Right renal pelvis (tissue), 4 donors: ENCODE measurements at regions not wholly inside any gene's neighbourhood (a gene's known extent, or its start where the extent isn't known, plus 50 kb on each side); places are given as distances from the start of the nearest gene placed in this dataset.
"Not testable (repeated sequence)": the region's sequence is repeated elsewhere in the genome, so short reads cannot be mapped to it uniquely, and the experiment has no call there.

ENCODE experiments used
- DNase-seq, 4 donors: peaks; one replicate each; pipeline ENCODE4 v3.0.0-alpha.2; 2013; ENCODE audit warnings: low read depth in 4 of 4, low spot score in 3 of 4, missing footprints in 1 of 4

- no peak for DNase-seq
Observed at GRCh38 chr12:111123390-111123789, 203.0 kb upstream of the MYL2 start.

- peak in 3 of 4 donors; percentile 28 to 55 (median 49) for DNase-seq
Observed at GRCh38 chr12:111122458-111122878, 202.1 kb upstream of the MYL2 start.

- no peak for DNase-seq
Observed at GRCh38 chr12:111121840-111122239, 201.5 kb upstream of the MYL2 start.

GRCh38 chr12:111120578-111120977 is 200.2 kb upstream of the MYL2 start:
- DNase-seq = no peak

- DNase-seq = no peak
Observed at GRCh38 chr12:111117017-111117416, 196.6 kb upstream of the MYL2 start.

GRCh38 chr12:111113313-111113712 is 192.9 kb upstream of the MYL2 start:
- DNase-seq = not testable (repeated sequence)

- DNase-seq = no peak
Observed at GRCh38 chr12:111112311-111113098, 192.1 kb upstream of the MYL2 start.

- DNase-seq = no peak
Observed at GRCh38 chr12:111111681-111112080, 191.3 kb upstream of the MYL2 start.

- no peak for DNase-seq
Observed at GRCh38 chr12:111110556-111110955, 190.2 kb upstream of the MYL2 start.

- no peak for DNase-seq
Observed at GRCh38 chr12:111108726-111109125, 188.3 kb upstream of the MYL2 start.

- DNase-seq = no peak
Observed at GRCh38 chr12:111107392-111108178, 187.2 kb upstream of the MYL2 start.

- DNase-seq = no peak
Observed at GRCh38 chr12:111105294-111105693, 184.9 kb upstream of the MYL2 start.

GRCh38 chr12:111103583-111103982 is 183.2 kb upstream of the MYL2 start:
- no peak for DNase-seq

- no peak for DNase-seq
Observed at GRCh38 chr12:111102102-111102739, 181.8 kb upstream of the MYL2 start.

- DNase-seq = no peak
Observed at GRCh38 chr12:111101003-111101402, 180.6 kb upstream of the MYL2 start.

- no peak for DNase-seq
Observed at GRCh38 chr12:111100554-111100953, 180.2 kb upstream of the MYL2 start.

GRCh38 chr12:111100003-111100402 is 179.6 kb upstream of the MYL2 start:
- no peak for DNase-seq

- no peak for DNase-seq
Observed at GRCh38 chr12:111099186-111099585, 178.8 kb upstream of the MYL2 start.

GRCh38 chr12:111094157-111095010 is 174.0 kb upstream of the MYL2 start:
- DNase-seq = no peak

- DNase-seq = no peak
Observed at GRCh38 chr12:111093428-111094142, 173.2 kb upstream of the MYL2 start.
